Transverse colon (tissue), 3 donors: ENCODE measurements at regions not wholly inside any gene's neighbourhood (a gene's known extent, or its start where the extent isn't known, plus 50 kb on each side); places are given as distances from the start of the nearest gene placed in this dataset.
"Not testable (repeated sequence)": the region's sequence is repeated elsewhere in the genome, so short reads cannot be mapped to it uniquely, and the experiment has no call there.

ENCODE experiments used
- POLR2A ChIP-seq: fragments of 450-650 bp; IDR thresholded peaks from one replicate; pipeline ENCODE4 v1.6.1; 2016; ENCODE audit warnings: antibody characterized with exemption, mild to moderate bottlenecking, moderate library complexity
- TF ChIP-seq, protein P1 (sequence below), 5 experiments: fragments of 200-600 bp in 3 of 5; fragments of 450-650 bp in 2 of 5; sonication (generic) in 3 of 5; IDR thresholded peaks; 1 replicate in 2 of 5; 2 replicates in 3 of 5; pipeline ENCODE4 v1.5.1; 2016 to 2017; ENCODE audit warnings: antibody characterized with exemption in 5 of 5, inconsistent platforms in 3 of 5, mild to moderate bottlenecking in 2 of 5, moderate library complexity in 1 of 5

DNA sequence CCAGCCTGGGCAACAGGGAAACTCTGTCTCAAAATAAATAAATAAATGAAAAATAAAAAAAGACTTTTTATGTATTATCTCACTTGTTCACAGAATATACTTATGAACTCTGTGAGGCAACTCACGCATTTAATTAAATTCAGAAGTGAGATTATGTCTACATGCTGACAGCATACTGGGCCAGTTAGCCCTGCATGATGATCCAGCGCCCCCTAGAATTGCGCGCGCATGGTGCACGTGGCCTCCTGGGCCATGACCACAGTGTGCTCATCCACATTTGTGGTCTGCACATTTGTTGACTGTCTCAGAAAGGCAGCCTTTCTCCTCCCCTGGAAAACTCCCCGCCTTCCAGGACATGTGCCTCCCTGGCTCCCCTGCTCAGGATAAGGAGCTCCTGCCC lies 64.8 kb upstream of the METTL9 start:
- not testable (repeated sequence) for TF ChIP-seq POLR2A
- TF ChIP-seq, protein P1, sequence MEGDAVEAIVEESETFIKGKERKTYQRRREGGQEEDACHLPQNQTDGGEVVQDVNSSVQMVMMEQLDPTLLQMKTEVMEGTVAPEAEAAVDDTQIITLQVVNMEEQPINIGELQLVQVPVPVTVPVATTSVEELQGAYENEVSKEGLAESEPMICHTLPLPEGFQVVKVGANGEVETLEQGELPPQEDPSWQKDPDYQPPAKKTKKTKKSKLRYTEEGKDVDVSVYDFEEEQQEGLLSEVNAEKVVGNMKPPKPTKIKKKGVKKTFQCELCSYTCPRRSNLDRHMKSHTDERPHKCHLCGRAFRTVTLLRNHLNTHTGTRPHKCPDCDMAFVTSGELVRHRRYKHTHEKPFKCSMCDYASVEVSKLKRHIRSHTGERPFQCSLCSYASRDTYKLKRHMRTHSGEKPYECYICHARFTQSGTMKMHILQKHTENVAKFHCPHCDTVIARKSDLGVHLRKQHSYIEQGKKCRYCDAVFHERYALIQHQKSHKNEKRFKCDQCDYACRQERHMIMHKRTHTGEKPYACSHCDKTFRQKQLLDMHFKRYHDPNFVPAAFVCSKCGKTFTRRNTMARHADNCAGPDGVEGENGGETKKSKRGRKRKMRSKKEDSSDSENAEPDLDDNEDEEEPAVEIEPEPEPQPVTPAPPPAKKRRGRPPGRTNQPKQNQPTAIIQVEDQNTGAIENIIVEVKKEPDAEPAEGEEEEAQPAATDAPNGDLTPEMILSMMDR (IDR thresholded peaks at IDR 0.05), result peak in 1 of 5 experiments; percentile 8
